HepG2 (cell line): ENCODE measurements at regions not wholly inside any gene's neighbourhood (a gene's known extent, or its start where the extent isn't known, plus 50 kb on each side); places are given as distances from the start of the nearest gene placed in this dataset.

Experiments
- ATAC-seq: fragments of 200-7000 bp; cut with Tn5 transposase; 3 replicates; pipeline ENCODE4 v1.9.1; 2020; ENCODE audit warnings: mild to moderate bottlenecking, moderate library complexity
- BruUV-seq: library from RNA; stranded (reverse); fragments of 400-500 nt; replicated peaks from 2 replicates; lab custom pipeline; 2021; lab: Mats Ljungman, UMichigan
- CTCF ChIA-PET: fragments of 300-600 bp; formaldehyde crosslinking; extraction: SDS; loops from one replicate; lab custom pipeline; 2021; ENCODE audit warnings: low total read pairs, inconsistent platforms, low intra/inter-chr PET ratio; lab: Yijun Ruan, JAX
- POLR2A ChIA-PET: fragments of 350-600 bp; sonication (Branson Sonifier 250); formaldehyde crosslinking; loops from one replicate; lab custom pipeline; 2020; ENCODE audit warnings: antibody characterized with exemption, inconsistent platforms; lab: Yijun Ruan, JAX
- DNase-seq: peaks from one replicate; pipeline ENCODE4 v3.0.0-alpha.2; 2015; ENCODE audit warnings: low spot score
- FAIRE-seq: peaks from 3 replicates; lab custom pipeline; 2011; peaks lifted over from hg19 to GRCh38; lab: Jason Lieb, UNC
- H2AFZ ChIP-seq: one replicate; pipeline ENCODE4 v1.6.1; 2011; ENCODE audit warnings: low read length, inconsistent platforms
- H3K27ac ChIP-seq: fragments of 300-600 bp; 3 replicates; pipeline ENCODE4 v1.8.0; 2011; ENCODE audit warnings: mixed run types, mild to moderate bottlenecking, mixed read lengths, low read length, inconsistent platforms; ENCODE audit not compliant: insufficient read depth; ENCODE audit errors: extremely low read length
- H3K27me3 ChIP-seq, 2 experiments: fragments of 200-600 bp in 1 of 2; 2 replicates in 1 of 2; 3 replicates in 1 of 2; pipeline versions ENCODE4 v1.6.0 to v1.8.0; 2011; ENCODE audit warnings: low read length in 2 of 2, mild to moderate bottlenecking in 2 of 2, moderate library complexity in 2 of 2, inconsistent platforms in 1 of 2; ENCODE audit not compliant: insufficient read depth in 2 of 2, control insufficient read depth in 1 of 2
- H3K36me3 ChIP-seq, 2 experiments: fragments of 200-600 bp in 1 of 2; replicated peaks in 1 of 2; 2 replicates in 1 of 2; 3 replicates in 1 of 2; pipeline versions ENCODE4 v1.5.1 to v1.8.0; 2011; ENCODE audit warnings: low read length in 2 of 2, inconsistent platforms in 1 of 2; ENCODE audit not compliant: insufficient read depth in 2 of 2, control insufficient read depth in 1 of 2
- H3K4me1 ChIP-seq: 2 replicates; pipeline ENCODE4 v1.5.1; 2012; ENCODE audit warnings: low read length, inconsistent platforms; ENCODE audit not compliant: insufficient read depth
- H3K4me2 ChIP-seq: 2 replicates; pipeline ENCODE4 v1.6.0; 2011; ENCODE audit warnings: low read depth, low read length, inconsistent platforms
- H3K4me3 ChIP-seq, 3 experiments: fragments of 200-600 bp in 1 of 3; sonication (generic), shearing (Covaris generic) in 1 of 3; replicated peaks in 1 of 3; 2 replicates each; pipeline ENCODE4 v1.5.1; 2011 to 2016; ENCODE audit warnings: low read length in 3 of 3, inconsistent platforms in 2 of 3, low read depth in 2 of 3, mild to moderate bottlenecking in 2 of 3, control low read depth in 1 of 3, mixed read lengths in 1 of 3; ENCODE audit not compliant: insufficient read depth in 1 of 3
- H3K79me2 ChIP-seq: one replicate; pipeline ENCODE4 v1.6.1; 2011; ENCODE audit warnings: low read length, inconsistent platforms; ENCODE audit not compliant: insufficient read depth
- H3K9ac ChIP-seq: 2 replicates; pipeline ENCODE4 v1.6.0; 2011; ENCODE audit warnings: mild to moderate bottlenecking, low read depth, low read length, inconsistent platforms; ENCODE audit not compliant: insufficient read depth
- H3K9me3 ChIP-seq: 2 replicates; pipeline ENCODE4 v1.5.1; 2012; ENCODE audit warnings: mild to moderate bottlenecking, low read length
- H4K20me1 ChIP-seq: 2 replicates; pipeline ENCODE4 v1.6.0; 2011; ENCODE audit warnings: inconsistent platforms, mild to moderate bottlenecking, low read length, moderate library complexity; ENCODE audit not compliant: insufficient read depth
- AHDC1 ChIP-seq: sonication (generic); formaldehyde crosslinking; IDR thresholded peaks from 2 replicates; pipeline ENCODE4 v1.5.1; 2020; ENCODE audit warnings: mild to moderate bottlenecking, missing genetic modification reagents, borderline replicate concordance
- FUBP1 ChIP-seq: sonication (generic); formaldehyde crosslinking; IDR thresholded peaks from 2 replicates; pipeline ENCODE4 v1.5.1; 2020; ENCODE audit warnings: missing genetic modification reagents, mild to moderate bottlenecking, borderline replicate concordance
- JUNB ChIP-seq: sonication (generic); formaldehyde crosslinking; IDR thresholded peaks from 2 replicates; pipeline ENCODE4 v1.8.0; 2022; ENCODE audit warnings: missing genetic modification reagents, mild to moderate bottlenecking, borderline replicate concordance
- KAT8 ChIP-seq: IDR thresholded peaks from 2 replicates; pipeline ENCODE4 v1.6.1; 2016; ENCODE audit warnings: missing genetic modification reagents, missing compliant biosample characterization
- SALL2 ChIP-seq: sonication (generic); formaldehyde crosslinking; IDR thresholded peaks from 2 replicates; pipeline ENCODE4 v1.8.1; 2023; ENCODE audit warnings: mild to moderate bottlenecking, missing genetic modification reagents, inconsistent platforms
- SOX6 ChIP-seq, 2 experiments: fragments of 450-650 bp in 1 of 2; sonication (generic) in 1 of 2; formaldehyde crosslinking in 1 of 2; IDR thresholded peaks; 2 replicates each; pipeline versions ENCODE4 v1.4.0 to v1.6.1; 2017 to 2020; ENCODE audit warnings: antibody characterized with exemption in 1 of 2, mild to moderate bottlenecking in 1 of 2, missing genetic modification reagents in 1 of 2
- TIGD3 ChIP-seq: sonication (generic); formaldehyde crosslinking; IDR thresholded peaks from 2 replicates; pipeline ENCODE4 v1.5.1; 2020; ENCODE audit warnings: mild to moderate bottlenecking, missing genetic modification reagents, borderline replicate concordance
- ZFP36L2 ChIP-seq: sonication (generic); formaldehyde crosslinking; IDR thresholded peaks from 2 replicates; pipeline ENCODE4 v1.4.0; 2020; ENCODE audit warnings: missing genetic modification reagents
- ZFY ChIP-seq: sonication (generic); formaldehyde crosslinking; IDR thresholded peaks from 2 replicates; pipeline ENCODE4 v1.4.0; 2020; ENCODE audit warnings: missing genetic modification reagents
- ZNF180 ChIP-seq: sonication (generic); formaldehyde crosslinking; IDR thresholded peaks from 2 replicates; pipeline ENCODE4 v1.4.0; 2020; ENCODE audit warnings: low read depth, missing genetic modification reagents, borderline replicate concordance
- ZNF296 ChIP-seq: sonication (generic); formaldehyde crosslinking; conservative IDR thresholded peaks from 2 replicates; pipeline ENCODE4 v1.5.0; 2020; ENCODE audit warnings: mild to moderate bottlenecking, missing genetic modification reagents
- in situ Hi-C: cut with HindIII; loops from 2 replicates; pipeline ENCODE4 v1.10.0; 2017; ENCODE audit warnings: low pct_unique_long_range_greater_than_20kb; ENCODE audit not compliant: extremely low pct_ligation_motif_present
- intact Hi-C: fragments of 100-400 bp; cut with micrococcal nuclease; formaldehyde crosslinking; loops from one replicate; pipeline ENCODE4 v1.10.0; 2022; ENCODE audit not compliant: unreplicated experiment

GRCh38 chr6:140398076-140398475 is 1023.6 kb upstream of the CITED2 start:
- H3K4me3 ChIP-seq, result no peak overlapping the region
- H3K9ac ChIP-seq, result no peak overlapping the region
- DNase-seq (no peak), FAIRE-seq (no peak), ATAC-seq (no peak)
- intact Hi-C loops, result no loop called here
- POLR2A ChIA-PET, result interaction anchor here (1.5 kb wide), 1 partner anchor 18 kb away, joined by 3 read pairs; no protein-coding TSS in a partner anchor
- H3K27me3 ChIP-seq, result no peaks in the 10 kb centered on the region; a peak in 1 of 5 replicates
- no peak overlapping the region for H3K4me2 ChIP-seq
- CTCF ChIA-PET, result no interaction called here
- TF ChIP-seq KAT8 (no peak), AHDC1 (CRISPR knock-in tag) (no peak), ZFY (CRISPR knock-in tag) (no peak), ZNF296 (no peak), TIGD3 (no peak), SALL2 (CRISPR knock-in tag) (no peak), SOX6 (IDR thresholded peaks at IDR 0.05) (no peak), SOX6 (CRISPR knock-in tag; IDR thresholded peaks at IDR 0.05) (no peak), ZFP36L2 (no peak), JUNB (CRISPR knock-in tag) (no peak), ZNF180 (no peak), FUBP1 (CRISPR knock-in tag) (no peak)
- no peaks in the 10 kb centered on the region for H3K36me3 ChIP-seq
- no peak overlapping the region for H2AFZ ChIP-seq
- in situ Hi-C loops, result no loop called here
- H3K4me1 ChIP-seq, result no peaks in the 10 kb centered on the region
- H3K9me3 ChIP-seq, result peaks cover 4% of the 10 kb centered on the region; the same call in 1 of the 2 replicates
- H3K79me2 ChIP-seq, result no peaks in the 10 kb centered on the region
- BruUV-seq, result no TSS peak
- no peaks in the 10 kb centered on the region for H4K20me1 ChIP-seq
- no peak overlapping the region for H3K27ac ChIP-seq
